ENCODE measurements at regions not wholly inside any gene's neighbourhood (a gene's known extent, or its start where the extent isn't known, plus 50 kb on each side); places are given as distances from the start of the nearest gene placed in this dataset.
"Not testable (repeated sequence)": the region's sequence is repeated elsewhere in the genome, so short reads cannot be mapped to it uniquely, and the experiment has no call there.

DNA sequence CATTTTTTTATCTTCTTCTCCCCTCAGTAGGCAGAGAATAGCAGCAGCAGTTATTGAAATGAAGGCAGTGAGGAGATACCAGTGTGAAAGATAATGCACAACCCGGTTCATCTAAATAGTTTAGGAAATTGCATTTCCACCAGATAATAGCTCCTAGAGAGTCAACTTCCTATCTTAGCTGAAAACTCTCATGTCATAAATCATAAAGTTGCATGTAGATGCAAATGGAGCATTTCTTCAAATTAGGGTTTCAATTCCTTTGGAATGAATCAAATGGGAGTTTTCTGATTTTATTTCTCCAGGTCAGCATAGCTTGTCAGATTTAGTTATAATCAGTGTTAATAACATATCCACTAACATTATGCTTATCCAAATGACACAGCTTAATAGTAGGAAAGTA is 335.3 kb downstream of the CNTNAP4 start:
- DNase-seq, result no peak

GRCh38 chr16:76614269-76614668 is 337.1 kb downstream of the CNTNAP4 start:
- DNase-seq, result peak; percentile 26

DNA sequence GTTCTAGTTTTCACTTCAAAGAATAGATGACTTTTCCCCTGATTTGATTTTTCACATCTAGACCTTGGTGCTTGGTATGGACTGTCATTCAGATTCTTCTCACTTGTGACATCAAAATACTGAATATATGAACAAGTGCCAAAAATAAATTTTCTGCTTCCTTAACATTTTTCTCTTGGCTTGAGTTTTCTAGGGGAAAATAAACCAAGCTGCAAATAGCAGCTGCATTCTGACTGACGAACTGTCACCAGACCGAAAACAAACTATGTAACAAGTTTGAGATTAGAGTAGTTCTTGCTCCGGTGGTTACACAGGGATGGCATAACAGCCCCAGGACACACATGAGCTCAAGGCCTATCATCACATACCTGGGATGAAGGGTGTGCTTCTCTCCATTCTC is 345.7 kb downstream of the CNTNAP4 start:
- no peak for DNase-seq

DNA sequence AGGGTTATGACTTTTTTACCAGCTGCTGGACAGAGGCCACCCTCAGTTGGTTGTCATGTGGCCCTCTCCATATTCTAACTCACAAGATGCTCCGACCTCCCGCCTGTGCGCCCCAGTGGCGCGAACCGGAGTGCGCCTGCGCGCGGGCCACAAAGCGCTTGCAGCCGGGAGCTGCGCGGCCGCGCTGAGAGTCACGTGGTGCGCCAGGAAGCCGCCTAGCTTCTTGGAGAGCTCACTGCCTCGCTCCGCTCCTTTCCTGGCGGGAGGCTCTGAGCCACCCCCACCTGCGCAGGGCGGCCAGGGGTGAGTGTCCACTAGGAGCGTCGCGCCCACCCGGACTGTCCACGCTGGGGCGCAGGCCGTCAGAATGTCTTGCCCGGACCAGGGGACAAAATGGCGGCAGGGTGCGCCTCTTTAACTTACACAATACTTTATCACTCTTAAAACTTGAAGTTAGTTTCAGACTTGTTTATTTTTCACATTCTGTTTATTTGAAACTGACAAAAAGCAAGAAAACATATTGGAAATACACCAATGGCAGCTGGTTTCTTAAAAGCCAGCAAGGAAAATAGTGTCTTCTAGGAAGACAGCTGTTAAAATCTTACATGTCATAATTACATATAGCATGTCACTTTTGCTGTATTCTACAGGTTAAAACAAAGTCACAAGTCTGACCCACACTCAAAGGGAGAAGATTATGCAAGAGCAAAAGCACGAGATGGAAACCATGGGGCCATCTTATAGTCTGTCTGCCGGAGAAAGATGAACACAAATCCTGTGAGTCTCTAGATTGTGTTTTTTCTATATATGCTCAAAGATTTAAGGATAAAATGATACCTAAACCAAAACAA is 357.9 kb downstream of the CNTNAP4 start:
- no peak for DNase-seq

- no peak for DNase-seq
These were observed 362.6 kb downstream of the CNTNAP4 start for GRCh38 chr16:76639685-76640289.

- DNase-seq, result no peak
These were observed 373.4 kb downstream of the CNTNAP4 start for GRCh38 chr16:76650582-76650981.

DNA sequence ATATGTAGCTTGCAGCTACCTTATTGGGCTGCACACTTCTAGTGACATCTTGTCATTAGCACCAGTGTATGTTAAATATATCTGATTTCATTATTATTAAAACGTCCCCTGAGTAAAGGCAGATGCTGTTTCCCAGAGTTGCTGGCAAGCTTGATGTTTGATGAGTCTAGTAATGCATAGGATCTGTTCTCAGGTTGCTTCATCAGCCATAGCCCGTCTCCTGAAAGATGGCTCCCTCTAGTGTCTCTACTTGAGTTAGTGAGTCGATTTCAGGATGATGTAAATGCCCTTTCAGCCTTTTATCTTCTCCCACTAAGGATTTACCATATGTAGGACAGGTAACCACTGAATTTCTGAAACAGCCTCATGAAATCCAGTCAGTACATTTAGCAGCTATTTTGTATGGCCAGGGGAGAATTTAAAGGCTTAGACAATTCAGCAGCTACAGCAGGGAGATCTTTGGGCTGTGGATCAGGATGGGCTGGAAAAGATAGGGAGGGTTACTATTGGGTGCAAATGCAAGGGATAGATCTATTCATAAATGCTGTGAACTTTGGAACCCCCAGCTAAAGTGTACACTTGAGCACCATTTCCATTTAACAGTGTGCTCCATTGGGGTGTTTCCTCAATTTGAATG is 376.3 kb downstream of the CNTNAP4 start:
- DNase-seq, result peak; percentile 87

DNA sequence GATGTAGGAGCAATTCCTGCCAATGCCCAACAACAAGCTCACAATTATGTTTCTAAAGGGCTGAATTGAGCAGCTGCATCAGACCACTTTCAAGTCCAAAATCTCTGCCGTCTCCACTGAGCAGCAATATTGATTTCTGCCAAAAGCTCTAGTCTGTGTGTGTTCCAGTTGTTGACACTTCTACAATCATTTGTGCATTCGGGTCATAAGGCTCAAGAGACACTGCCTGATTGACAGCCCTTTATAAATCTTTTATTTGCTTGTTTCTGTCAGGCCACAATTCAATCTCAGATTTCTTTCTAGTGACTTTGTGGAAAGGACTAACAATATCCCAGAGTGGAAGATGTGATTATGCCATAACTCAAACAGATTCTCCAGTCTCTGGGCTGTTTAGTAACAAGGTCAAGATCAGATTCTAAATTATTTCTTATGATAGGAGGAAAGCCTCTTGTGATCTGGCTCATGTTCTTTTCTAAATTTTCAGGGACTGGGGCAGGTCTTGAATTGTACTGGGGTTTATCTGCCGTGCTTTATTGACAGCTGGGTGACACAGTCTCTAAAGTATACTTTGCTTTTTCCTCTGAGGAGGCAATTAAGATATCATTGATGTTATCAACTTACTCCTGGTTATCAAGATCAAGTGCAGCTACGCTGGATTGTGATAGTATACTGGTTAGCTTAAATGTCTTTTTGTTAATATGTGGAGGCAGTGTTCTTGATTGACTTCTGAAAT is 377.1 kb downstream of the CNTNAP4 start:
- DNase-seq, result peak; percentile 47

GRCh38 chr16:76656994-76657393 is 379.8 kb downstream of the CNTNAP4 start:
- no peak for DNase-seq

- DNase-seq, result no peak
These were observed 384.6 kb downstream of the CNTNAP4 start for GRCh38 chr16:76661691-76662235.

DNA sequence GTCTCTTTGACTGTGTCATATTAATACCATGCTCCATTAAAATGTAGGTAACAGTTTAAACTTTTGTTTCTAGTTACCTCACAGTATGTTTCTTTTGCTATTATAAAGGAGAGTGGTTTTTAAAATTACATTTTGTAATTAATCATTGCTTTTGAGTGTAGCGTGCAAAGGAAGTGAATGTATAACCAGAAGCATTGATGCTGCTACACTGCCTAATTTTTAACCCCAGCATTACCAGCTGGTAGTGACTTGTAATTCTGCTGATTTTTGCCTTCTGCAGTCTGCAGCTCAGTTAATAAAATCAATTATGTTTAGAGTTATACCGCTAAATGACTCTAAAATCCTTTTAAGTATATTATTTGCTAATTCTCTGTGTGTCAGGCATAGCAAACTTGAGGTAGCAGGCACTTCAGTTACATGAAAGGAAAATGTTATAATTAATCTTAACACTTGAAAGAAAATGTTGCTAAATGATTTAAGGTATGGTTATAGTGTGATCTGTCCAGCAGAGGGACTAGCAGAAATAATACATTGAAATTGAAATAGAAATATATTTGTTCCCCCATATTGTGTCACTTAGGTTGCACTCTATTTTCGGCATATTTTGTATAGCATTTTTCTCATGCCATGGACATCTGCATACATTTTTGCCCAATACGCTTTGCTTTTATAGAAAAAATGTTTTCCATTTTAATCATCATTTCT is 388.5 kb downstream of the CNTNAP4 start:
- no peak for DNase-seq

DNA sequence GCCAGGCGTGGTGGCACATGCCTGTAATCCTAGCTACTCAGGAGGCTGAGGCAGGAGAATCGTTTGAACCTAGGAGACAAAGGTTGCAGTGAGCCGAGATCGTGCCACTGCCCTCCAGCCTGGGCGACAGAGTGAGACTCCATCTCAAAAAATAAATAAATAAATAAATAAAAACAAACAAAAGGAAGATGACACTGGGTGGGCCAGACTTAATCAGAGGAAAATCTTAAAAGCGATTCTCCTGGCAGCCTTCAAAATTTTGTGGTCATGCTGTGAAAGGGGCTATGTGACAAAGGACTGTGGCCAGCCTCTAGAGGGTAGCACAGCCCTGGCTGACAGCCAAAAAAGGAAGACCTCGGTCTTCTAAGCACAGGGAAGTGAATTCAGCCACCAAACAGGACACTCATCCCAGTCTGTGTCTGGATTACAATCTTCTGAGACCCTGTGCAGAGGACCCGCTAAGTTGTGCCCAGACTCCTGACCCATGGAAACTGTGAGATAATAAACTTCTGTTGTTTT is 391.1 kb downstream of the CNTNAP4 start:
- peak; percentile 59 for DNase-seq

DNA sequence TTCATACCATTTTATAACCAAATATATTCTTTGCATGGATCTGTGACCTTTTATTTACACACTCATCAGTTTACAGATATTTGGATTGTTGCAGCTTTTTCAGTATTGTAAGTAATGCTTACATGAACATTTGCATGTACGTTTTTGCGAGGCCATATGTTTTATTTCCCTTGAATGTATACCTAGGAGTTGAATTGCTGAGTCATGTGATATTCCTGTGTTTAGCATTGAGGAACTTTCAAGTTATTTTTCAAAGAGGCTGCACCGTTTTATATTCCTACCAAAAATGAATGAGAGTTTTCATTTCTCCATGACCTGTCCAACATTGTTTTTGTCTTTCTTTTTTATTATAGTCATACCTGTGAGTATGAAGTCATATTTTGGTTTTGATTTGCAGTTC is 392.1 kb downstream of the CNTNAP4 start:
- no peak for DNase-seq

DNA sequence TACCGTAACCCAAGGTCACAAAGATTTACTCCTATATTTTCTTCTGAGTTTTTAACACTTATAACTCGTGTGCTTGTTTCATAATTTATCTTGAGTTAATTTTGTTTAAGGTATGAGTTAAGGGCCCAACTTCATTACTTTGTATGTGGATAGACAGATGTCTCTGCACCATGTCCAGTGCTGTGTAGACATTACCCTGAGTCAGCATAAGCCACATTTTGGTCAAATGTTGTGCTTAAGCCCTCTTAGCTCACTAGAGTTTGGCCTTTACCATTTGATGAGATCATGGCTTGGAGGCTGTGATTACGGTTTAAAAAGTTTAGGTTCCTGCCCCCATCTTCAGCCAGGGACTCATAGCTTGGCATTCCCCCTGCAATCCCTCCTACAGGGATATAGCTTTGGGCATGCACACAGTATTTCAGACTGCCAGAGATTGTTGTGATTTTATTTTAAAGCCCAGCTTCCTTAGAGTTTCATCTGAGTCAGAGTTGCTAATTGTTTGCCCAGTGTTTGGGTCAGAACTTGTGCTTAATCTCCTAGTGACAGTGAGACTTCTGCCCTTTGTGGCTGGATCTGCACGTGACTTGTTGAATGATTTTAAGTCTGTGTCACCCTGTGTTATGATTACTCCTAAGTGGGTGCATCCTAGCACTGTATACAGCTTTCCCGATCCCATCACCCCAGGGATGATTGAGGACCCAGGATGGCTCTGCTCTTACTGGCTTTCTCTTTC is 393.1 kb downstream of the CNTNAP4 start:
- no peak for DNase-seq

DNA sequence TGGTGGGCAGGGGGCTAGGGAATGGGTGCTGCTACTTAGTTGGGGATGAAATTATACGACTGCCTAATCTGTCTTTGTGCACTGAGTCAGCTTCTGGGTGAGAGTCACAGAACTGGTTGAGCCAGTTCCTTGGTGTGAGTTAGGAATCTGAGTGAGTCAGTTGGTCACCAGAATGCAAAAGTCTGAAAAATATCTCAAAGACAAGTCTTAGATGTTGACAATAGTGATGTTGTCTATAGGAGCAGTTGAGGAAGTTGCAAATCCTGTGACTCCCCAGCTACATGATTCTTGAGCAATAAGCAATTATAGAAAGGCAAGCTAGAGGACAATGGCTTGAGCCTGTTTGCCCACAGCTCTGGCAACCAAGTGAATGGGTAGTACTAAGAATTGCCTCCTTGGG is 399.2 kb downstream of the CNTNAP4 start:
- no peak for DNase-seq

DNA sequence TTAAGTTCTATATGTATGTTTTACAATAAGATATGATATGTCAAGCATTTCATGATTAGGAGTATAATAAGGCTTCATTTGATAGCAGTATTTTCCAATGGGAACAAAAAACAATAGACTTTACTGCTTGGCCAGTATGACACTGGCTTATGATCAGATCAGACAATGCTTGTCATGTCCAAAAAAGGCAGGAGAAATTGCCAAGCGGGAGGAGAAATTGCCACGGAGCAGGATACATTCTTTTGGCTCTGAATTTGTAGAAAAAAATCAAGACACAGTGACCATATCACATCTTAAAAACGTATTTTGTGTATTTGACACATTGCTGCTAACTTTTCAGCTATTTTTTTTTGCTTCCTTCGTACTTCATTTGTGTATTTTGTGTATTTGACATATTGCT is 404.1 kb downstream of the CNTNAP4 start:
- no peak for DNase-seq

- DNase-seq, result no peak
These were observed 405.9 kb downstream of the CNTNAP4 start for GRCh38 chr16:76683051-76683450.

GRCh38 chr16:76696876-76697275 is 419.7 kb downstream of the CNTNAP4 start:
- no peak for DNase-seq

DNA sequence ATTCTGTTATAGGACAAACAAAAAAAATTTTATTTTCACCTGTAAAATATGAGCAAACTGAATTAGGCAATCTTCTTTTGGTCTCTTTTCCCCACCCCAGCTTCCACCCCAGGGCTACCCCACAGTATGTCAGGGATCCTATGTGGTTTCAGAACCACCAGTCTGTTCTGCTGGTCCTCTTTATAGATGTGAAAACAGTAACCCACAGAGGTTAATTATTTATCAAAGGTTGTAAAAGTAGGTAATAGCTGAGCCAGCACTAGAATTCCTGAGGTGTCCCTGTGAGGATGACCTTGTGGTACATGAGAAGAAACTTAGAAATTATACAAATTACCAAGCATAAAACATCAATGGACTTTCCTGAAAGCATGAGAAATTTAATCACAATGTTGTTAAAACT is 428.7 kb downstream of the CNTNAP4 start:
- no peak for DNase-seq

DNA sequence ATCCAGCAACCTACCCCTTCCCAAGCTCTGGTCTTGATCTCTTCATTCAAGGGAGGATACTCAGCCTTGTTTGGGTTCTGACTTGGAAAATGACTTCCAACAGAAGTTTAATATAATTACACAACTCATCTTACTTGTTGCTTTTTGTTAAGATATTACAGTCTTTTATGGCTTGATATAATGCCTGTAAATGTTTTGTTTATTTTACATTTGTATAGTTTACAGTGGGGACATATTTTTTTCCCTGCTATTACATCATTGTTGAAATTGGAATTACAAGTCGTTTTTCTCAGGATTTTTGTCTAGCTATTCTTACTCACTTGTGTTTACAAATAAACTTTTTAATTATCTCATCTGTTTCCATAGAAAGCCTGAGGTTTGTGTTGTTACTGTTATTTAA is 436.0 kb downstream of the CNTNAP4 start:
- DNase-seq, result no peak

GRCh38 chr16:76716251-76716650 is 439.1 kb downstream of the CNTNAP4 start:
- DNase-seq, result not testable (repeated sequence)
